ENCODE measurements at regions not wholly inside any gene's neighbourhood (a gene's known extent, or its start where the extent isn't known, plus 50 kb on each side); places are given as distances from the start of the nearest gene placed in this dataset.

DNA sequence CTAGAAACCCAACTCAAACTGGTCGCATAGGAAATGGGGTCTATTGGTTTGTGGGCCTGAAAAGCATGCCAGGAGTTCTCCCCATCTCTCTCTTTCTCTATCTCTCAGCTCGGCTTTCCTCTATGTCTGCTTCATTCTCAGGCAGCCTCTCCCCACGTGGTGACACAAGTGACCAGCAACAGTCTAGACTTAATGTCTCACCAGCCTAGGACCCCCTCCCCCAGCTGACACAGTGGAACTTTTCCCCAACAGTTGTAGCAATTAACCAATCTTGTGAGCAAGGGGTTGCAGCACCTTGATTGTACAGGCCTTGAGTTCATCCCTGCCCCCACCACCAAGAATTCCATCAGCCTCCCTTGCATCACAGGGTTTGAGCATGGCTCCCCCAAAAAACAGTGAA lies 159.8 kb upstream of the KIT start:
- DNase-seq: no peak

DNA sequence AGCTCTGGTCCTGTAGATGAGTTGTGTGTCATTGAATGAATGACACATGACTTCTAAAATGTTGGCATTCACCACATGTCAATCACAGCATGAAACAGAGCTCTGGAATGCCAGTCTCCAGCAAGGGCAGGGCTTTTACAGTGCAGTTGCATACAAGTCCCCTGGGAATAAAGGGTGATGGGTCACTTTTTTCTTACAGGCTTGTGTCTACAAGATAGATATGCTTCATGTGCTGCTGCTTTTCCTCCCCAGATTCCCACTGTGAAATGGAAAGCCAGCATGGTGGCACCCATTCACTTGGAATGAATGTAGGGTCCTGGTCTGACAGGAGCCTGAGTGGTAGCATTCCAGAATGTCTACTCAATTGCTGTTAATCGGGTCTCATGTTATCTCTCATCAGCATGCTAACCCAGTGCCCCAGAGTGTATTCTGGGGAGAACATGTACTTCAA lies 159.1 kb upstream of the KIT start:
- DNase-seq: no peak

DNA sequence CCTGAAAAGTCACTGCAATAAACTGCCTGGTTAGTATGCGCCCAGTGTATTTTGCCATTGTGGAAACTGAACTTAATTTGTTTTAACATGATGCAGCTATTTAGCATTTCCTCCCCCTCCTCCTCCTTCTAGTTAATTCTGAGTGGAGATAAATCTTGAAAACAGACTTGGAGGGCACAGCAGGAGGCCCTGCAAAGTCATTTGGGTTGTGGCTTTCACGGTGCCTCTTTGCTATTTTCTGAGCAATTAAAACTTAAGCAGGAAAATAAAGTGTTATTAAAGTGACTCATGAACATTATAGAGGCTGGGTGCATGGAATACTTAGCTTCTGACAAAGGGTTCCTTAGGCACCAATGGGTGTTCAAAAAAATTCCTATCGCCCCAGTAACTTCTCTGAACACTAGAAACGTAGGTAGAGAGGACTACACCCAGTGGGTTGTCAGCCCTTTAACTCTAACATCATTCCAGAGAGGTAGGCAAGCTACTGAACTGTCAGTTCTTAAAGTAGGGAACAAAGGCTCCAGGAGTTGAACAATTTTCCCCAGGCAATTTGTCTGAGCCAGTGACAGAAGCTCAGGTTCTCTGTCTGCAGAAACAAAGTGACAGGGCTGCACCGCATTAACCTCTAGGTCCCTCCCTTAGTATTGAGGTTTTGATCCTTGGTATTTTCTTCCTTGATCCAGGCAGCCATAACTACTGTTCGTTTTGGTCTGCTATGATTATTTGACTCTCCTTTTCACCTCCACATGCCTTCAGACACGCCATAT lies 158.3 kb upstream of the KIT start:
- peak; percentile 43 for DNase-seq

DNA sequence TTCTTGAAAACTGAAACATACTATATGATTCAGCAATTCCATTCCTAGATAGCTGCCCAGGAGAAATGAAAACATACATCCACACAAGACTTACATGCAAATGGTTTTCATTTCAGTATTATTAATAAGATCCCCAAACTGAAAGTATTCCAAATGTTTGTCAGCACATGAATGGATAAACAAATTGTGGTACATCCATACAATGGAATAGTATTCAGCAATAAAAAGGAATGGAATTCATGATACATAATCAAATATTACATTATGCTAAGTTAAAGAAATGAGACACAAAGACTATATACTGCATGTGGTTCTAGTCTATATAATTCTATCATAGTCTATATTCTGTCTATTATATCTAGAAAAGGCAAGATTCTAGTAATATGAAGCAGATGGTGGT lies 152.4 kb upstream of the KIT start:
- DNase-seq: no peak

DNA sequence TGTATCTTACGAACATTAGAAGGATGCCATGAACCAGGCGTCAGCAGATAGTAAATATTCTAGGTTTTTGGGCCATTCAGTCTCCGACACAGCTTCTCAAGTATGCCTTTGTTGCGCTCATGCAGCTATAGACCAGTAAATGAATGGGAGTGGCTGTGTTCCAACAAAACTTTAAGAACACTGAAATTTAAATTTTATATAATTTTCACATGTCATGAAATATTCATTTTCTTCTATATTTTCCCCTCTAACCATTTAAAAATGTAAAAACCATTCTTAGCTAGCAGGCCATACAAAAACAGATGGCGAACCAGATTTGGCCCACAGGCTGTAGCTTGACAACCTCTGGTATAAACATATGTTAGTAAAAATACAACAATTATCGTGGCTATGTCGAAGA lies 151.8 kb upstream of the KIT start:
- no peak for DNase-seq

DNA sequence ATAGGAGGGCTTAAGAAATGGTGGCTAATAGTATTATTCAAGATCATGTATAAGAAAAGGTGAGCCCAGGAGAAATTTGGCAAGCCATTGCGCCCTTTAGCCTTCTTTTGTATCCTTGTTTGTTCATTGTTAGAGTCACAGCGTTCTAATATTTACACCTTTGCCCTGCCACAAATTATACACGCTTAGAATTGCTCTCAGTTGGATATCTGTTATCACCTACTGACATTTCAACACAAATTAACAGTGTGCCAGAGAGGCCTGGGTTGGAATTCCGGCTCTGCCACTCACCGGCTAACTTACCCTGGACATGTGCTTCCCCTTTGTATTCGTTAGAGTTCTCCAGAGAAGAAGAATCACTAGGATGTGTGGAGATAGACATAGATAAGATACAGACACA lies 148.7 kb upstream of the KIT start:
- DNase-seq: no peak

DNA sequence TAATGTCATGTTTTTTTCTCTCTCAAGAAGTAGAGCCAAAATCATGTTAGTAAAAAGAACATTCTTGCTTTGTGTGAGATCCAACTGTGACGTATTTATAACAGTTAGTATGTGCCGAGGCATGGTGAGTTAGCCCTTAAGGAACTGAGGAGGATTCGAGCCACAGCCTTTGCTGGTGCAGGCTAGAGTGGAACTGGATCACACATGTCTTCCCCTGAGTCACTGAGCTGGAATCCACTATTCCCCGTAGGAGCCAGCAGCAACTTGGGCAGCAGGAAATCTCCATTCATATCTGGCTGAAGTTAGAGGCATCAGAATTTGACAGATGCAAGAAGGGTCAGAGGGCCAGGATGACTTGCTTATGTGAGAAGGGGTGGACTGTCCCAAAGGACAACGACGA lies 144.6 kb upstream of the KIT start:
- no peak for DNase-seq

DNA sequence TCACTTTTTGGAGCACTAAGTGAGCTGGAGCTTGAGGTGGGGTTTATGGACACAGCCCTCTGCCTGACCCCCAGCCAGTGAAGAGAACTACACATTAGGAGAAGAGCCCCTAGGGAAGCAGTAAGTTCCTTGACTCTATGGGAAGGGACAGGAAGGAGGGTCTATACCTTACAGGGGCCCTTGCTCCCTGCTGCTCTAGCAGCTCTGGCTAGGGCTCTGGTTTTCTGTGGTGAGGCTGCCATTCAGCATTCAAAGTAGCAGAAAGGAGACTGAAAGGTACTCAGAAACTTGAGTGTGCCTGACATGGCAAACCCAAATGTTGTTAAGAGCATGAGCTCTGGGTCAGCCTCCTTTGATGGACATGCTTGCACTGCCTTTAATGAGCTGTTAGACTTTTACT lies 144.0 kb upstream of the KIT start:
- DNase-seq: no peak

DNA sequence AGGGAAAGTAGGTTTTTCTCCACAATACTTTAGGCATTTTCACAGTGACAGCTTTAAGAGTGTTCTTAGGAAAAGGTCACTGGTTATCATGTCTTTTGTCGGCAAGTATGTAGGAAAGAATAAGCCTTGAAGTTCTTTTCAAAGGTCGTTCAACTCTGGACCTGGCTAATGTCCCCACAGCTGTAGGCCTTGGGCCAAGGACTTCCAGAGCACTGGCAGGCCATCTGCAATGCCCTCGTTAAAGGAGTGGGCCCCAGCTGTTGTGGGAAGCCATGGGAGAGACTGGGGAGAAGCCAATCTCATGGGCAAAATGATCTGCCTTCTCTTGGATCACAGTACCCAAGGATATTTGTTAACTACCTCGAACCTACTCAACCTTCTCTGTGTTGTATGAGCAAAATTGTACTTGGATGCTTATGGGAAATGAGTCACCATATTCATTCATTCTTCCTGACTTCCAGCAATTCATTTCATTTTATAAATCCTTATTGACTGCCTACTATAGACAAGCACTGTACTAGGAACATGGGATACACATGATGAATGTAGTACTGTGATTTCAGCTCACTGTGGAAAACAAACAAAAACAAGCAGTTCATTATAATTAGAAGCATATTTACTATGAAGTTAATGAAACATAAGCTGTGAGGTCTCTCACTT lies 141.1 kb upstream of the KIT start:
- no peak for DNase-seq

DNA sequence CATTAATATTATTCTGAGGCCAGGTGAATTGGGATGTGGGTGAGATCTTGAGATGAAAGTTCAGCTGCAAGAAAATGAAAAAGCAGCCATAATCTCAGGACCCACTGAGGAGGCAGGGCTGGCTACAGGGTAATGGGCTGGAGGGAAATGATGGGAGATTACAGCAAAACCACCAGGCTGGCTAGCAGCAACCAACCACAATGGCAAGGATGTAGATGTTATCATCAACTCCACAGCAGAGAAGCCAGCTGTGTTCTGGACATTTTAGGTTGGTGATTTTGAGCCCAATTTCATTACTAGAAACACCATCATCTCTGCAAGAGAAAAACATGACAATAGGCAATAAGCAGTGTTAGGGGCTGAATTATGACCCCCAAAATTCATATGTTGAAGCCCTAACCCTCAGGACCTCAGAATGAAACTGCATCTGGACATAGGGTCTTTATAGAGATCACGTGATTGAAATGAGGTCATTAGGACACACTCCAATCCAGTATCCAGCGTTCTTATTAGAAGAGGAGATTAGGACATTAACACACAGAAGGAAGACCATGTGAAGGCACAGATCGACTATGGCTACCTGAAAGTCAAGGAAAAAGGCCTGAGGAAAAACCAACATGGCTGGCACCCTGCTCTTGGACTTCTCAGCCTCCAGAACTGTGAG lies 139.8 kb upstream of the KIT start:
- peak; percentile 42 for DNase-seq

DNA sequence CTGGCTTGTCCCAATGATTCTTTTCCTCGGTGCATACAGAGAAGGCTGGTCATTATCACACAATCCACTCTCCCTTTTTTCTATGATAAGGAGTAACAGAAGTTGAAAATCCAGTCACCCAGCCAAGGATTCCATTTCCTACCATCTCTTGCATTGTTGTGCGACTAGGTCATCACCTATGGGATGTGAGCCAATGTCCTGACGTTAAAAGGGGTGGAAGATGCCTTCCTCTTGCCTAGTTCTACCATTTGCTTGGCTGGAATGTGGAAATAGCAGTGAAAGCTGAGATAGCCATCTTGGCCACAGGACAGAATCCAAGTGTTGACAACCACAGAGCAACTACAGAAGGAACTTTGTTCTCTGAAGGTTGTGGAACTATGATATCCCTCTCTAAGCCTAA lies 132.2 kb upstream of the KIT start:
- no peak for DNase-seq

DNA sequence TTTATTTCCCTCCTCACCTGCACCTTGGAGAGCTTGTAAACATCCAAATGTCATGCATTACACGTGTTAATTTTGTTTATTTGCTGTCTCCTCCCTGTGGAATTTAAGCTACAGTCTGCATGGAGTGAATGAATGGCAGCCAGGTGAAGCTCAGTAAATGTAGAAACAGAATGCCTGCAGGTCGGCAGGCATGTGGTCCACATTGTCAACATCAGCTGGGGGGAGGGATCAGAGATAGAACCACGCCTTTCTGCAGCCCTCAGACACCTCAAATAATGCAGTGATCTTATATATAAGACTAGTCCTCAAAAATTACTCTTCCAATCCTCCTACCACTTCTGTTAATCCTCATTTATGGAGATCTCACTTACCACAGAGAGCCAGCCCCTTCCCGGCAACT lies 131.2 kb upstream of the KIT start:
- DNase-seq: no peak

DNA sequence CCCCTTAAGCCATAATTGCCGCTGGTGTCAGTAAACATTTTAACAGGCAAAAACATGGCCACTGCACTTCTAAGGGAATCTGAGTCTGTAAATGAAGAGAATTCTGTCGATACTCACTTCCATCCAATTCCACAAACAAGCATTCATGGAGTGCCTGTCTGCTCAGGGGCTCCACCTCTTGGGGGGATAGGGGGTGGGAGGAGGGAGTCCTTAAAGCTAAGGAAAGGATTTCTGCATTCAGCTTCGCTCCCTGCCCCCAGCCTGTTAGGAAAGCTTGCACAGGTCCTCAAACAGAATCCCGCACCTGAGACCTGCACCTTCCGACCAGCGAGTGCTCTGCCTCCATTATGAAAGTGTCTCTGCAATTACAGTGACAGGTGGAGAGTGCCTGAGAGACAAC lies 130.2 kb upstream of the KIT start:
- DNase-seq: no peak

DNA sequence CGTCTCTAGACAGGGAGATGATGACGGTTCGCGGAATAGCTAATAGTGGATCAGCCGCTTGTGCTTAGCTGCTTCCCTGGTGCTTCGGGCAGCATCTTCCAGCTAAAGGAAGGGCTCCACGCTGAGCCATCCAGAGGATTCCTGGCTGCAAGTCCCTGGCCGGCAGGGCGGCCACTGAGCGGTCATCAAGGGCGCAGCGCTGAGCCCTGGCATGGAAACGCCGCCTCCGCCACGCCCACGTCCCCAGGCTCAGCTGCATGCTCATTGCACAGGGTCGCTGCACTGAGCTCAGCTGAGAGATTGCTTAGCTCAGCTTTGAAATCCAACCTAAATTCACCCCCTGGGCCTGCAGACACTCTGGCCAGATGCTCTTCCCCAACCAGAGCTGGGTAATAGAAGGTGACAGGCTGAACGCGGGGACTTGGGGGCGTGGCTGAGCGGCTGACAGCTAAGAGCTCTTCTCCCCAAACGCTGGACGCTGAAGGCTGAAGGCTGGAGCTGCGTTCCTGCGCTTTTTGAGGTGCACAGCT lies 118.2 kb upstream of the KIT start:
- DNase-seq: peak; percentile 80

DNA sequence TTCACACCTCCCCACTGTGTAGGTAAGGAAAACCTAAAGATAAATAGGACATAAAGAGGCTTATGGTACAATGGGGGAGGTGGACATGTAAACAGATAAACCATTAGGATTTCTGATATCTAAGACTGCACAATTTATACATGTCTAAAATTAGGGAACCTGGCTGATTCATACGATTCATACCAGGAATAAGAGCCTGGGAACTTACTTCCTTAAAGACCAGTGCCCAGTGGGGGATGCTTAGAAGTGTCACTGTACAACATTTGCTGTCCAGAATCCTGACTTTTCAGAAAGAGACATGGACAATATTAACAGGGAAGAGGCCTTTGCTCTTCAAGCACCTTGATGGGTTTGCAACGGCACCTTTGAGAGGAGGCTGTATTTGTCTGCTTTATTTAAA lies 116.8 kb upstream of the KIT start:
- no peak for DNase-seq

DNA sequence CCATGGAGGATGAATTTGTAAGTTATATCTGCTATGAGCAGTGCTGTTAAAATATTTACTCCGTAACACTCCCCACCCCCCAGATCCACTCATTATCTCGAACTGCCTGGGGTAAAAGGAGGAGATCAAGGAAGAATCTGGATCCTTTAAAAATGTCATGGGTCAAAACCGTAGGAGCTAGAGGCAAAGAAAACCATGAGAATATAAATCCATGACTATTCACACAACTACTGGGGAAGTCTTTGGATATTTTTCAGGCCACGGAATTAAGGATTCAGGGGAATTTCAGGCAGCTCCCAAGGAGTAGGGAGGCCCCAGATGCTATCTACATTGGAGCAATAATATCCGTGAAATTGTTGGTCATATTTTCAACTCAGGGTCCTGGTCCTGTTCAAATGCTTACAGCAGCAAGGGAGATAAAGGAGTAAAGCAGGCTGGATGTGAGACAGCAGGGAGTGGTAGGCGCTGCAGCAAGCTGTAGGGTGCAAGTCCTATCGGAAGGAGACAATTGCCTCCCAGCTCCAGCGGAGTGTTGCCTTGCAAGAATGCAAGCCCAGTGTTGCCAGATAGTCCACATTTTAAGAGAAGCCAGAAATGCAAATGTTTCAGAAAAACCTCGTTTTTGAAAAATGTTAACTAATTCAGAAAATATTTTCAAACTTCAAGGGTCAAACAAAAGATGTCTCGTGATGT lies 116.2 kb upstream of the KIT start:
- peak; percentile 47 for DNase-seq

DNA sequence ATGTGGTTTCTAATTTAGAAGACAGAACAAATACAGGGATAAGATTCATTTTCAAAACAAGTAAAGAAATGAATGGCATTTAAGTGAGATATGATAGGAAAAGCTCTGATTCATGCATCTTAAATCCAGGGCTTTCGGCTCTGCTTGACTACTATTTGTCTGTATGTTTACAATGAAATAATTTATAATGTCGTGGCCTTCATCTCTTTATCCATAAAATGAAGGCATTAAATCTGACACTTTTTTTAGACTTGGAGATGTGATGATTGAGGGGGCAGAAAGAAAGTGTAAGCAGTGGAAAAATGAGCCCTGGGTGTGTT lies 115.7 kb upstream of the KIT start:
- DNase-seq: peak; percentile 25

DNA sequence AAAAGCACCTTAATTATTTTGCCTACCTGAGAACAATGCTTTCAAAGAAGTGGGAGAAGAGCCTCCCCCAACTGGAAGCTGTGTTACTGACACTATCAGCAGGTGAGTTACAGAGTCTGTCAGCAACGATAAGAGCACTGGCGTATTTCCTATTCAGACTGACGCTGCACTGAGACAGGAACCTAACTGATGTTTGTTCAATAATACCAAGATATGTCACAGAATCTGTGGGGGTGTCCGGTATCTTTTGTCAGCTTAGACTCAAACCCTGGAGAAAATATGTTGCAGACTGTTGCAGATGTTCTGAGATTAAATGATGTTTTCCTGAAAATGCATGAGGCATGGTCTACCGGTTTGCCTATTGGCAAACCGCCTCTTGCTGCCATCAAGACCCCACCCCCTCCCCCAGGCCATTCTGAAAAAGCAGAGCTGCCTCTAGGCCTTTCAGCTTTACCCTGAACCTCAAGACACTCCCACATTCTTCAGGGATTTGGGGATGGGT lies 115.2 kb upstream of the KIT start:
- peak; percentile 94 for DNase-seq

DNA sequence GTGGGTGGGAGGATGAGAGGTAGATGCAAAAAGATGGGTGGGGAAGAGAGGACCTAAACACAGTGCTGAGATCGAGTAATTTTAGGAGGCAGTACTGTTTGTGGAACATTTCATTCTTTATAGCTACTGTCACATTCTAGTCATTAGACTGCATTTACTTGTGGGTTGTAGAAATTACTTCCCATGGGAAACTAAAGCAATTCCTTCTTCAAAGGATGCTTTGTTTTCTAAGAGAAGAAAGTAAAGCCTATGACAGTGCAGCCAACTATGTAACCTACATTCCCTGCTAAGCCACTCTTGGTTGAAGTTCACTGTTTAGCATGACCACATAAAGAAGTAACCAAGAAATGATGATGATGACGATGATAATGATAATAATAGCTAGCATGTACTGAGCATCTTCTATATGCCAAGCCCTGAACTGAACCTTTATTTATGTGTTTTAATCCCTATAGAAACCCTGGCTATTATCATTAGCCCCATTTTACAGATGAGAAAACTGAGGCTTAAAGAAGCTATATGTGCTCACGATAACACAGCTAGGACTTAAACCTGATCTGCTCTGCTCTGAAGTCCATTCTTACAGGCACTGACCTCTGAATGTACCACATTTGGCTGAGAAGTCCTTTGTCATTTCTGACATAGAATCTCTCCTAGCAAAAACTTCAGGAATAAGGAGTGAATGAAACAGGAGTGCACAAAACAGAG lies 114.5 kb upstream of the KIT start:
- no peak for DNase-seq

DNA sequence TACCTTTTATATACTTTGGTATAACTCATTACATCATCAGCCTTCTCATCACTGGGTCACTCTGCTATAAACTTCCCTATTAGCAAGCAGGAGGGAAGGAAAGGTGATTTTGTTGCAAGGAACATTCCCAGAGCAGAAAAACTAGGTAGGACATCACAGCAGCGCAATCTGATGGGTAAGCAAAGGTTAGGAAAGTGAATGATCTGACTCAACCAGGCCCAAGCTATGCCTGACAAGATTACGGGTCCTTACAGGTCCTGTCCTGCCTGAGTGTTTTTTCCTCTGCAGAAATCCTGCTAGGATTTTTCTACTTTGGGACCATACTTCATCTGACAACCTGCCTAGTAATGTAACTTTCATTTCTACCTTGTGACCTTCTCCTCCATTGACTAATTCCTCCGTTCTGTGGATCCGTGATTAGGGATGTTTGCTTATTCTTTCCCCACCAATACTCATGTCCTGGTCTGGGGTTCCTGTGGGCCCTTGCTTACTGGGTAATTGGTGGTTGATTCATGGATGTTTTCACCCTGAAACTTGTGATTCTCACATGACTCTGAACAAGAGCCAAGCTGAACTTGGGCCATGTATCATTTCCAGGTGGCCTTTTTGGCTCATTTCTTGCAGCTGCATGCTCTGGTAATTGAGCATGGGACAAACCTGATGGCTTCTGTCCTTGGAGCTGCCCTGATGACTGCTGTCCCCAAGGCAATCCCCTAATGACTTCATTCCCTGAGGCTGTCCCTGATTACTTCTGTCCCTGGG lies 111.9 kb upstream of the KIT start:
- no peak for DNase-seq

DNA sequence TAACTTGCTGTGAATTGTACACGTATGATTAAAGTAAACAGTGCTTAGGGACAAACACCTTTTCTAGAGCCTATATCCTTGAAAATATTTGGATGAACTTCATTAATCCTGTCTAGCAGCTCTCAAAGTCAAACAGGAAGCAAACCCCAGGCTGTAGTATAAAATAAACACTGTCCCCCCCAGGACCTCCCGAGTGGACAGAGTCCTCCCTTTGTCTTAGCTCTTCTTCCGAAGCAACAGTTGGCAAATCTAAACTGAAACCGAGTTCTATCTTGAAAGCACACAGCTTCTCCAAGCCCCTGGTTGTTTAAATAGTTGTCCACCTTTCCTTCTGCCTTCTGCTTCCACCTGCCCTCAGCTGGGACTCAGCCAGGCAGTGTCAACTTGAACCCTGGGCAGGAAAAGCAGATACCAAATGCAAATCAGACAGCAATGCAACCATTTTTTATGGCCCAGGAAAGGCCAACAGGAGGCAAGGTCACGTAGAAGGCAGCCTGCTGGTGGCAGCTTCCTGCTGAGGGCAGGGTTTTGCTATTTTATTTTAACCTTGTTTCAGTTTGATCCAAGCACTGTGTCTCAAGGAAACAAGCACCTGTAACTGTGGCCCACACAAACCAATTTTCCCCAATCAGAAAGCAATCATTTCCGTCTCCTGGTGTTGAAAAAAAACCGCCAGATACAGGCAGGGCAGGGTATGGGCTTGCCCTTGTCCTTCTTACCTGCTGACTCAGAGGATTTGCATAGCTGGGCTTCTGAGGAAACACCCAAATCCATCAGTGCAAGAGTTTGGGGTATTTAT lies 110.3 kb upstream of the KIT start:
- DNase-seq: peak; percentile 35
